Mononuclear cell (primary cell): ENCODE measurements at regions not wholly inside any gene's neighbourhood (a gene's known extent, or its start where the extent isn't known, plus 50 kb on each side); places are given as distances from the start of the nearest gene placed in this dataset.
"Not testable (repeated sequence)": the region's sequence is repeated elsewhere in the genome, so short reads cannot be mapped to it uniquely, and the experiment has no call there.

Experiments used
- H3K27me3 ChIP-seq: 2 replicates; pipeline ENCODE4 v1.6.0; 2011; ENCODE audit warnings: low read length, control low read depth; ENCODE audit not compliant: insufficient read depth
- H3K4me1 ChIP-seq: 2 replicates; pipeline ENCODE4 v1.5.1; 2011; ENCODE audit warnings: mild to moderate bottlenecking, low read length, control low read depth; ENCODE audit not compliant: insufficient read depth
- H3K4me3 ChIP-seq: 2 replicates; pipeline ENCODE4 v1.5.1; 2011; ENCODE audit warnings: mild to moderate bottlenecking, low read length, moderate library complexity
- H3K9me3 ChIP-seq: 2 replicates; pipeline ENCODE4 v1.5.1; 2011; ENCODE audit warnings: low read depth, mild to moderate bottlenecking, control low read depth, low read length

DNA sequence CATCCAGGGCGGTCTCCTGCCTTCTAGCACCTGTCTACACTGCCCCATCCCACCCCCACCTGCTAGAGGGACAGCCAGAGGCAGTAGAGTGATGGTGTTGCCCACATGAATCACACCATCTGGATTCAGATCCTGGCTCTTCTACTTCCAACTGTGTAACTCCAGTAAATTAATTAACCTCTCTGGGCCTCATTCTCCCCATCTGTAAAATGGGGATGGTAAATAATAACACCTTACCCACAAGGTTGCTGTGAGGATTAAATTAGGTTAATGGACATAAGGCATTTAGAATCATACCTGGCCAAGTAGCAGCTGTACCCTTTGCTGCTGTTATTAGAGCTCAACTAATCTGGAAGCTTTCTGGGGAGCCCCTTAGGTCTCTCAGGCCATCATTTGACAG is 149.6 kb upstream of the BCOR start:
- Histone ChIP-seq H3K4me1 (no peaks in the 10 kb centered on the region), H3K9me3 (no peaks in the 10 kb centered on the region), H3K27me3 (no peaks in the 10 kb centered on the region), H3K4me3 (no peak overlapping the region)

GRCh38 chrX:40245488-40246071 is 147.8 kb upstream of the BCOR start:
- Histone ChIP-seq H3K4me3 (no peak overlapping the region), H3K4me1 (no peaks in the 10 kb centered on the region), H3K9me3 (no peaks in the 10 kb centered on the region), H3K27me3 (no peaks in the 10 kb centered on the region)

DNA sequence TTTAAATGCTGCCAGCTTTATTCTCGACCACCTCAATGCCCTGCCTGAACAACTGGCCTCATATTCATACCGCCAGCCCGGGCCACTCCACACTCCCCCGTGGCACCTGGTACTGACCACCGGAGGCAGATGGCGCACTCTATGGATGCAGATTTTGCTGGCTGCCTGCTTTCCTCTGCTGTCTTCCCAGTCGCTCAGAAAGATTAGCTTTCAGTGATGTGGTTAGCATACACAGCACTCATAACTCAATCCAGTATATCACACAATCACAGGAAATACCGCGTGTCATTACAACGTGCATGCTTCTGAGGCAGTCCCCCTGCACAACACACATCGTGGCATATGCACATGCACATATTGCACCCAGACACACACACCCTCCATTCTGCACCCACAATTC is 147.2 kb upstream of the BCOR start:
- Histone ChIP-seq H3K4me1 (no peaks in the 10 kb centered on the region), H3K9me3 (no peaks in the 10 kb centered on the region), H3K4me3 (no peak overlapping the region), H3K27me3 (no peaks in the 10 kb centered on the region)

DNA sequence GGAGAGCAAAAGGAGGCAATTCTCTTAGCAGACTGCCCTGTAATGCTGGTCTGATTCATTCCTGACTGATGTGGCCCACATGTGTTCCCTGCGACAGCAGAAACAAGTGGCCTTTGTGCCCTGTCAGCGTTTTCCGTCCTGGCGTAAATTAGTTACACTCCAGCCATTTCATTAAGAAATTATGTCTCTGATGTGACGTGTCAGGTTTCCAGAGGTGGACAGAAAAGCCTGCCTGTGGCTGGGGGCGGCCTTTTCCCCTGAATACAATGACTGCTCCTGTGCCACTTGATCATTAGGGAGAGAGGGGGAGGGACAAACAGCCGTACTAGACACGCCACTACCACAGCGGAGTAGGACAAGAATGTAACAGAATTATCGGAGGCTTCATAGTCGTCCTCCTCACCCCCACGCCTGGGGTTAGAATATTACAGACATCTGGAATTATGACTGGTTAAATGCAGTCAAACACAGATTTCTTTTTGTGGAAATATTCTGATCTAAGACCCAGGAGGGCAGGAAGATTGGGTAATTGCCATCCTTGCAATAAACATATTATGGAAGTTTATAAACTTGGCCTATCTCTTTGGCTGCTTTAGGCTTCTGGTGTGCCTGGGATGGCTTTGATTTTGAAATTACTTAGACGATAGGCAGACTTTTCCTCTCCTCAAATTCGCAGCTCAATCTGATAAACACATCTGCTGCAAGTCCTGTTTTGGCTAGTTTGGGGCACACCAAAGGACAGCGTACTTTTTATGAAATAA is 146.2 kb upstream of the BCOR start:
- Histone ChIP-seq H3K27me3 (no peaks in the 10 kb centered on the region), H3K9me3 (no peaks in the 10 kb centered on the region), H3K4me3 (no peak overlapping the region), H3K4me1 (no peaks in the 10 kb centered on the region)

GRCh38 chrX:40240844-40241243 is 143.1 kb upstream of the BCOR start:
- no peak overlapping the region for H3K4me3 ChIP-seq
- H3K4me1 ChIP-seq = no peaks in the 10 kb centered on the region
- H3K9me3 ChIP-seq = no peaks in the 10 kb centered on the region
- H3K27me3 ChIP-seq = no peaks in the 10 kb centered on the region

DNA sequence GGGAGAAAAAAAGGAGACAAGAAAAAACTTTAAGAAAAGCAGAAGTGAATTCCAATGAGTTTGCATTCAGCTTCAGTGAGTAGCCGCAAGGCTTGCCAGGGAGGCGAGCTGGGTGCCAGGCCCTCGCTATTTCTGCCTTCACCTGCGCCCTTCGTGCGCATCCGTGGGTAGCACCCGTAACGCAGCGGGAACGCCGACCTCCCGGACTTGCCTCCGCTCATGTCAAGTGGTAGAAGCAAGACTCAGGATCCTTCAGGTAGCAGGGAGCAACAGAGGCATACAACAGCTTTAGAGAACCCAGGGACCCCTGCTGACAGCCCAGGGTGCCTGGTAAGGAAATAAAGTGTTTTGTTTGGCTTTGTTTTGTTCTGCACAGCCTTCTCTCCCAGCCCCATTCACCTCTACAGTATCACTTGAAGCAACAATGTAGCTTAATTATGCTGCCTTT is 140.0 kb upstream of the BCOR start:
- Histone ChIP-seq H3K4me1 (no peaks in the 10 kb centered on the region), H3K4me3 (no peak overlapping the region), H3K9me3 (no peaks in the 10 kb centered on the region), H3K27me3 (no peaks in the 10 kb centered on the region)

GRCh38 chrX:40230646-40231045 is 132.9 kb upstream of the BCOR start:
- no peaks in the 10 kb centered on the region for H3K4me1 ChIP-seq
- no peaks in the 10 kb centered on the region for H3K27me3 ChIP-seq

DNA sequence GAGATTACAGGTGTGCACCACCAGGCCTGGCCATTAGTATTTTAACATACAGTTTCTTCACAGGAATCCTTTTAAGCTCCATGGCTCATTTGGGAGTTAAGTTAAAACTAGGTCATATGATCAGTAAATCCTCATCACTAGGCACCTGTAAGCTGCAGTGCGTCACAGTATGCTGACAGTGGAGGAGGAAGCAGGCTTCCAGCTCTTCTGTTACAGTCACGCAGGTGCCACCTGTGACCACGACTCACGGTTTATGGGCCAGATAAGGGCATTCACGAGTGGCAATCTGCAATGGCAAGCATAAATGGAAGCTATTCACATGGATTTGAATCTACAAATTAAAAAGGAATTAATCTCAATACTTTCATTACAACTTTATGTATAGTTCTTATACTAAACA is 129.4 kb upstream of the BCOR start:
- no peaks in the 10 kb centered on the region for H3K9me3 ChIP-seq
- H3K4me1 ChIP-seq = no peaks in the 10 kb centered on the region
- H3K4me3 ChIP-seq = no peak overlapping the region
- H3K27me3 ChIP-seq = no peaks in the 10 kb centered on the region

More at GRCh38 chrX:40230646-40231045, 132.9 kb upstream of the BCOR start:
- Histone ChIP-seq H3K4me3 (no peak overlapping the region), H3K9me3 (no peaks in the 10 kb centered on the region)

GRCh38 chrX:40224658-40225057 is 126.9 kb upstream of the BCOR start:
- no peaks in the 10 kb centered on the region for H3K4me1 ChIP-seq
- no peaks in the 10 kb centered on the region for H3K27me3 ChIP-seq
- H3K9me3 ChIP-seq = no peaks in the 10 kb centered on the region
- no peak overlapping the region for H3K4me3 ChIP-seq

- H3K9me3 ChIP-seq, H3K27me3 ChIP-seq, H3K4me1 ChIP-seq, H3K4me3 ChIP-seq: not testable (repeated sequence)
These were observed 124.9 kb upstream of the BCOR start for GRCh38 chrX:40222612-40223011.

DNA sequence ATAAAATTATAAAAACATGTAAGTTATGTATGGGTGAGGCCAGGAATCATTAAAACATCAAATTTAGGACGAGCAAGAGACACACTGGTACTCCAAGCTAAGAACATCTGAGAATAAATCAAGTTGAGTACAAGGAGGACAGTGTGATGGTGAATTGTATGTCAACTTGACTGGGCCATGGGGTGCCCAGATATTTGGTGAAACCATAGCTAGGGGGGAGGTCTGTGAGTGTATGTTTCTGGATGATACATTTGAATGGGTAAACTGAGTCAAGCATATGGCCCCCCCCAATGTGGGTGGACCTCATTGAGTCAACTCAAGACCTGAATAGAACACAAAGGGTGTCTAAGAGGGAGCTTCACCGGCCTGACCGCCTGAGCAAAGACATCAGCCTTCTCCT is 115.3 kb upstream of the BCOR start:
- H3K4me3 ChIP-seq = no peak overlapping the region
- H3K4me1 ChIP-seq = no peaks in the 10 kb centered on the region
- no peaks in the 10 kb centered on the region for H3K9me3 ChIP-seq
- no peaks in the 10 kb centered on the region for H3K27me3 ChIP-seq

- H3K27me3 ChIP-seq = no peaks in the 10 kb centered on the region
- H3K4me1 ChIP-seq = peaks cover 13% of the 10 kb centered on the region
- H3K4me3 ChIP-seq = no peak overlapping the region
- no peaks in the 10 kb centered on the region for H3K9me3 ChIP-seq
These were observed 112.3 kb upstream of the BCOR start for GRCh38 chrX:40209951-40210617.

DNA sequence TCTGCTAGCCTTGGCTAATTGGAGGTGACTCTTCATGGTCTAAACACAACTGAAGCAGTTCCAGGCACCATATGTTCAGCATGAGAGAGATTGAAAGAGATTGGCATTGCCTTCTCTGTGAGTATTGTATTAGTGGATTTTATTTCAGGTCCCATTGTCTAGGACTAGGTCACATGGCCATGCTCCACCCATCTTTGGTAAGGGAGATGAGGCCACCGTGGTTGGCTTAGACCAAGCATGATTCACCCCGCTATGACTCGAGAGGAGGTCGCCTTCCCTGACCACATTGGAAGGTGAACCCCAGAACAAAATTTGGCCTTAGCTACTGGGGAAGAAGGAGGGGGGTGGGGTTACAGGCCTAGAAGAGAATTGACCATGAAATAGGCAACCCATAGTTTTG is 109.9 kb upstream of the BCOR start:
- H3K27me3 ChIP-seq = no peaks in the 10 kb centered on the region
- peaks cover 17% of the 10 kb centered on the region for H3K4me1 ChIP-seq
- H3K4me3 ChIP-seq = no peak overlapping the region
- H3K9me3 ChIP-seq = no peaks in the 10 kb centered on the region

- H3K4me3 ChIP-seq = no peak overlapping the region
- no peaks in the 10 kb centered on the region for H3K9me3 ChIP-seq
- H3K27me3 ChIP-seq = no peaks in the 10 kb centered on the region
- peaks cover 31% of the 10 kb centered on the region for H3K4me1 ChIP-seq
These were observed 107.7 kb upstream of the BCOR start for GRCh38 chrX:40205471-40205870.

- H3K4me3 ChIP-seq = no peak overlapping the region
- no peaks in the 10 kb centered on the region for H3K9me3 ChIP-seq
- no peaks in the 10 kb centered on the region for H3K27me3 ChIP-seq
- peaks cover 27% of the 10 kb centered on the region for H3K4me1 ChIP-seq
These were observed 104.7 kb upstream of the BCOR start for GRCh38 chrX:40202456-40202855.
